Esophagus muscularis mucosa (tissue), 4 donors: ENCODE measurements at regions not wholly inside any gene's neighbourhood (a gene's known extent, or its start where the extent isn't known, plus 50 kb on each side); places are given as distances from the start of the nearest gene placed in this dataset.

Source experiments
- DNase-seq: peaks from one replicate; pipeline ENCODE4 v3.0.0-alpha.2; 2017; ENCODE audit errors: extremely low spot score
- H3K27ac ChIP-seq, 4 donors: fragments of 200-600 bp; sonication (generic); replicated peaks in 1 of 4; 1 replicate in 3 of 4; 2 replicates in 1 of 4; pipeline ENCODE4 v1.5.1; 2016 to 2019; ENCODE audit warnings: mild to moderate bottlenecking in 1 of 4
- H3K27me3 ChIP-seq, 4 donors: fragments of 200-600 bp; sonication (generic); one replicate each; pipeline versions ENCODE4 v1.5.1 to v1.6.0; 2016 to 2019
- H3K36me3 ChIP-seq, 4 donors: fragments of 200-600 bp; sonication (generic); one replicate each; pipeline ENCODE4 v1.5.1; 2016 to 2019
- H3K4me1 ChIP-seq, 4 donors: fragments of 200-600 bp; sonication (generic); one replicate each; pipeline ENCODE4 v1.5.1; 2016 to 2019
- H3K4me3 ChIP-seq, 4 donors: fragments of 200-600 bp; sonication (generic); 1 replicate in 2 of 4; 2 replicates in 2 of 4; pipeline ENCODE4 v1.5.1; 2016 to 2019; ENCODE audit warnings: mild to moderate bottlenecking in 4 of 4, moderate library complexity in 1 of 4
- H3K9me3 ChIP-seq, 4 donors: fragments of 200-600 bp; sonication (generic); 1 replicate in 3 of 4; 2 replicates in 1 of 4; pipeline ENCODE4 v1.5.1; 2016 to 2019
- EP300 ChIP-seq: sonication (generic); formaldehyde crosslinking; IDR thresholded peaks from one replicate; pipeline ENCODE4 v1.6.1; 2017; ENCODE audit warnings: antibody characterized with exemption
- POLR2A ChIP-seq: fragments of 450-650 bp; IDR thresholded peaks from one replicate; pipeline ENCODE4 v1.6.1; 2017; ENCODE audit warnings: antibody characterized with exemption, moderate library complexity, mild to moderate bottlenecking, low read depth
- POLR2AphosphoS5 ChIP-seq, 2 donors: sonication (generic); formaldehyde crosslinking; IDR thresholded peaks; one replicate each; pipeline ENCODE4 v1.6.1; 2017; ENCODE audit warnings: antibody characterized with exemption in 2 of 2
- WGBS: methylation state at CpG from one replicate; pipeline ENCODE4 v1.1.5; 2018; 5-methylcytosine and 5-hydroxymethylcytosine counted together
- intact Hi-C: fragments of 100-400 bp; cut with DNase I; formaldehyde crosslinking; loops from one replicate; pipeline ENCODE4 v1.15.1; 2023
- TF ChIP-seq, protein P1 (sequence below), 3 experiments: fragments of 200-600 bp in 2 of 3; fragments of 450-650 bp in 1 of 3; sonication (generic) in 2 of 3; IDR thresholded peaks; one replicate each; pipeline ENCODE4 v1.5.1; 2017 to 2019; ENCODE audit warnings: antibody characterized with exemption in 3 of 3, mild to moderate bottlenecking in 2 of 3, moderate library complexity in 1 of 3

DNA sequence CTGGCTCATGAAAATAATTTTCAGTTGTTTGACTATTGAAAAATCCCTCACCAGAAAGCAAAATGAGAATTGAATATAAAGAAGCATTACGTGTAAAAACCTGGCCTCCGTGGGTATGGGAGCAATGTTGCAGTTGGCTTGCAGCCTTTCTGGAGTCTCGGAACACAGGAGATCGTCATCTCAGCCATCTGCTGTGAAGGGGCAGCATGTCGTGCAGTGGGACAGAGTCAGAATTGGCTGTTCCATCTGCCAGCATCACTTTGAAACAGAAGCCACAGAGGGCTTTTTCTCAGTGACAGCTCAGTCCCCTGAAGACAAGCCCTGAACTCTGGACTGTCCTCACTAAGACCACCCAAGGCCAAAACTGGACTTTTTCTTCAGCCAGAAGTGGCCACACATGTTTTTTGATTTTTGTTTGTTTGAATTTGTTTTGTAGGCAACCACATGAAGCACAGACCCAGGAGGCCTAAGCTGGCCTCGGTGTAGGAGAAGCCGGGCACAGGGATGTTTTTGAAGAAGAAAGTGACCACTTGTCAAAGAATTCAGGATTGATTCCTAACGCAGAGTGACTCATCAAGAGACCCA, 170.8 kb upstream of the DYRK2 start:
- Histone ChIP-seq H3K4me1 (peaks cover 3 to 4% (median 3%) of the 10 kb centered on the region in 4 donors), H3K9me3 (no peaks in the 10 kb centered on the region), H3K4me3 (no peak overlapping the region), H3K27ac (no peak overlapping the region), H3K36me3 (no peaks in the 10 kb centered on the region), H3K27me3 (no peaks in the 10 kb centered on the region)
- intact Hi-C loops: no loop called here
- TF ChIP-seq, protein P1, sequence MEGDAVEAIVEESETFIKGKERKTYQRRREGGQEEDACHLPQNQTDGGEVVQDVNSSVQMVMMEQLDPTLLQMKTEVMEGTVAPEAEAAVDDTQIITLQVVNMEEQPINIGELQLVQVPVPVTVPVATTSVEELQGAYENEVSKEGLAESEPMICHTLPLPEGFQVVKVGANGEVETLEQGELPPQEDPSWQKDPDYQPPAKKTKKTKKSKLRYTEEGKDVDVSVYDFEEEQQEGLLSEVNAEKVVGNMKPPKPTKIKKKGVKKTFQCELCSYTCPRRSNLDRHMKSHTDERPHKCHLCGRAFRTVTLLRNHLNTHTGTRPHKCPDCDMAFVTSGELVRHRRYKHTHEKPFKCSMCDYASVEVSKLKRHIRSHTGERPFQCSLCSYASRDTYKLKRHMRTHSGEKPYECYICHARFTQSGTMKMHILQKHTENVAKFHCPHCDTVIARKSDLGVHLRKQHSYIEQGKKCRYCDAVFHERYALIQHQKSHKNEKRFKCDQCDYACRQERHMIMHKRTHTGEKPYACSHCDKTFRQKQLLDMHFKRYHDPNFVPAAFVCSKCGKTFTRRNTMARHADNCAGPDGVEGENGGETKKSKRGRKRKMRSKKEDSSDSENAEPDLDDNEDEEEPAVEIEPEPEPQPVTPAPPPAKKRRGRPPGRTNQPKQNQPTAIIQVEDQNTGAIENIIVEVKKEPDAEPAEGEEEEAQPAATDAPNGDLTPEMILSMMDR (IDR thresholded peaks at IDR 0.05): no peak
- TF ChIP-seq POLR2A: no peak
- TF ChIP-seq POLR2AphosphoS5 (IDR thresholded peaks at IDR 0.05): no peak
- no peak for DNase-seq
- 89% methylated on average over 8 of the region's 8 CpGs for WGBS

DNA sequence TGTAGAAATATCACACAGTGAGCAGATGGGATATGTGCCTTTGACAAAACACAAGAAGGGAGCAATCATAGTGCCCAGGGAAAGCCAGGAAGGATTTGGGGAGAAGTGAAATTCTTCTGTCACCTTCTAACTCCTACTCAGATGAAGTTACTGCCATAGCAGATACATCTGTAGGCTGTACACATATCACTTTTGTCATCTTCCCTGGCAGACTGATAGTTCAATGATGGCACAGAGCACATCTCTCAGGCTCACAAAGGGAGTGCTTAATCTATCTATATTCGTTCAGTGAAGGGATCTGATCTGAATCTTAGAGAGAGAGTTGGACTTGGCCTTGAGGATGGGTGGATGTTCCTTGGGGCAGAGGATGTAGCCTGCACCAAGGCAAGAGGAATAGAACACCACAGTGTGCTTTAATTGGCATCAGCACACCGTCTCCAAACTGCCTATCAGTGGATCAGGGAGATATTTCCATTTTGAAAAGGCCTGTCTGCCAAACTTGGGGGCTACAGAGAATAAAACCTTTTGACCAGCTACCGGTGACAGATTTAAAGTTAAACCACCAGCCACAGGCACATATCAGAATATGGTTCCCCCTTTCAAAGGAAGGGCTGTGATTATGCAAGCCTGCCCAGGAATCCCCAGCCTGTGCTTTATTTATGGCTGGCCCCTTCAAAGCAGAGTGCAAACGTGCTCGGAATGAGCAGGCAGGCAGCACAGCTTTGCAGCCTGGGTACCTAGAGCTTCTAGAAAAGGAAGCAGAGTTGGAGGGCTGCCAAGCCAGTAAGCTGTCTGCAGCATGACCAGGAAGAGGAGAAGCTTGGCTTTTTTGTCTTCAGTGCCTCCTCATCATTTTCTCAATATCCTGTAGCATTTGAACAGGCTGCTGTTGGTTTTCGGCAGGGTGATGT, 165.5 kb upstream of the DYRK2 start:
- Histone ChIP-seq H3K27ac (no peak overlapping the region), H3K9me3 (no peaks in the 10 kb centered on the region), H3K4me1 (peaks cover 10 to 17% (median 12%) of the 10 kb centered on the region in 4 donors), H3K4me3 (no peak overlapping the region), H3K27me3 (no peaks in the 10 kb centered on the region), H3K36me3 (no peaks in the 10 kb centered on the region)
- intact Hi-C loops: no loop called here
- no peak for DNase-seq
- no peak for TF ChIP-seq POLR2AphosphoS5 (IDR thresholded peaks at IDR 0.05)
- no peak for TF ChIP-seq POLR2A
- TF ChIP-seq, protein P1 (IDR thresholded peaks at IDR 0.05): no peak
- TF ChIP-seq EP300: no peak
- 41% methylated on average over 6 of the region's 6 CpGs for WGBS

DNA sequence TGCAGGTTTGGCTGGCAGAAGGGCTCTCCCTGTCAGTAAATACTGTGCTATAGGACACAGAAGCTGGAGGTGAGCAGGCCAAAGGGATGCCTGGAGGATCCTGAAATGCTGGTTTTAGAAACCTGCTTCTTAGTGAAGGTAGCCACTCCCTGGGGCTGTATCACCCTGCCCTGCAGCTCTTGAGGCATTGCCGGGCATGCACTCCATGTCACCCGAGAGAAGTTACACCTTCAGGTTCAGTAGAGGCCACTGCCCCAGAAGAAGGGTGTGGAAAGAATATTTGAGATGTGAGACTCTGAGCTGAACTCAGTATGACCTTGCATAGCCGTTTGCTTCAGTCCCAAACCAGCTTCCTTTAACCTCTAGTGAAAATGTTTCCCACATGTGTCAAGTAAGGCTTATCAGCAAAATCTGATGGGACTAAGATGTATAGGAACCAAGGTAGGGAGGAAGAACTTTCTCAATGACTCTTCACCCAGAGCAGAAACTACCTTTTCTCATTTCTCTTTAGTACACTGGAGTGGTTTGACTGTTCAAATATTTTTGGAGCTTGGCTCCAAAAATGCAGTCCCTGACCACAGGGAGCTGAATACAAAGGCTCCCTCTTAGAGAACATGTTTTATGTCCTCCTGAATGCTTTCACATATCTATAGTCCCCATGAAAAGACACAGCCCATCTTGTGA, 164.5 kb upstream of the DYRK2 start:
- WGBS: 67% methylated on average over 3 of the region's 3 CpGs
- no peak overlapping the region for H3K27ac ChIP-seq
- H3K27me3 ChIP-seq: no peaks in the 10 kb centered on the region
- H3K4me1 ChIP-seq: peaks cover 10 to 17% (median 12%) of the 10 kb centered on the region in 4 donors
- H3K9me3 ChIP-seq: no peaks in the 10 kb centered on the region
- H3K36me3 ChIP-seq: no peaks in the 10 kb centered on the region
- TF ChIP-seq, protein P1 (IDR thresholded peaks at IDR 0.05): no peak
- TF ChIP-seq POLR2A: no peak
- no peak for TF ChIP-seq POLR2AphosphoS5 (IDR thresholded peaks at IDR 0.05)
- no peak for TF ChIP-seq EP300
- H3K4me3 ChIP-seq: no peak overlapping the region
- no peak for DNase-seq
- intact Hi-C loops: no loop called here

DNA sequence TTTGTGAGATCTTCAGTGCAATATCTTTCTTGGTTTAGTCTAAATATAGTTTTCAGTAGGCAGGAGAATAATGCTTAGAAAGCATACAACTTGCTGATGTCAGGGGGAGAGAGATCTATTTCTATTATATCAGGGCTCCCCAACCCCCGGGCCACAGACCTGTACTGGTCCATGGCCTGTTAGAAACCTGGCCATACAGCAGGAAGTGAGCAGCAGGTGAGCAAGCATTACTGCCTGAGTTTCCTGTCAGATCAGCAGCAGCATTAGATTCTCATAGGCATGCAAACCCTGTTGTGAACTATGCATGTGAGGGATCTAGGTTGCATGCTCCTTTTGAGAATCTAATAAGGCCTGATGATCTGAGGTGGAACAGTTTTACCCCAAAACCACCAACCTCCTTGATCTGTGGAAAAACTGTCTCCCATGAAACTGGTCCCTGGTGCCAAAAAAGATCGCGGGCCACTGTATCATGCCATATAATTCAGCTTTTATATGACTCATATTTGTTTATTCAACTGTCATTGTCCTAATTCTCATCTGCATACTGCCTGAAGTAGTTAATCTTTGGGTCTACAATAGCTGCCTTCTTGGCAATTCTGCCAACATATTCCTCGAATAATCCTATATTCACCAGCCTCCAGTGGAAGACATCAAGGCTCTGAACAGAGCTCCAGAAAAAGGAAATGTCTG, 163.6 kb upstream of the DYRK2 start:
- intact Hi-C loops: no loop called here
- Histone ChIP-seq H3K36me3 (no peaks in the 10 kb centered on the region), H3K27ac (no peak overlapping the region), H3K4me3 (no peak overlapping the region), H3K27me3 (no peaks in the 10 kb centered on the region), H3K4me1 (peaks cover 10 to 17% (median 12%) of the 10 kb centered on the region in 4 donors), H3K9me3 (no peaks in the 10 kb centered on the region)
- DNase-seq: no peak
- TF ChIP-seq, protein P1 (IDR thresholded peaks at IDR 0.05): no peak
- TF ChIP-seq EP300 (no peak), POLR2AphosphoS5 (IDR thresholded peaks at IDR 0.05) (no peak), POLR2A (no peak)
- 79% methylated on average over 4 of the region's 4 CpGs for WGBS
